ENCODE measurements at regions not wholly inside any gene's neighbourhood (a gene's known extent, or its start where the extent isn't known, plus 50 kb on each side); places are given as distances from the start of the nearest gene placed in this dataset.

DNA sequence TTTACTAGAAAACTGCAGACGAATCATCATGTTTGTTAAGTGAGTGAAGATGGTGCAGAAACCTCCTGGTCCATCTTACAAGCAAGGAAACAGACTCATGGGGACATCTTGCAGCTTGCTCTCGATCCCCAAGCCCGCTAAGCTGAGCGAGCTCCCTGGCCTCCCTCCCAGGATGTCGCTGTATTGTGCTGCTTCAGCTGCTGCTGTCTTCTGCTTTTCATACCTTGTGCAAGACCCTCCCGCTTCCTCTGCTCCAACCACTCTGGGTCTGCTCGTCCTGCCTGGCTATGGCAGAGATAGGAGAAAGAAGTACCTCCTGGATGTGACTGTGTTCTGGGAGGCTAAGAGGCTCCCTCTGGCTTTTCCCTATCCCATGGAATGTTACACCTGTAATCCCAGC is 285.2 kb upstream of the FZD8 start:
- no peaks in the 10 kb centered on the region for H3K4me1 ChIP-seq
- no peaks in the 10 kb centered on the region for H3K27me3 ChIP-seq
- no peaks in the 10 kb centered on the region for H3K36me3 ChIP-seq
- H3K9me3 ChIP-seq: no peaks in the 10 kb centered on the region
- peak in 1 of 2 donors; percentile 17 for DNase-seq
- no peak overlapping the region for H3K27ac ChIP-seq
- H3K4me3 ChIP-seq: no peak overlapping the region
- 73 to 89% (median 85%) methylated on average over 7 of the region's 7 CpGs for WGBS, 5 donors
- intact Hi-C loops (cut with DNase I; ENCODE audit: low total_unique reads): no loop called here
- no peak for TF ChIP-seq CTCF (IDR thresholded peaks at IDR 0.05)
- TF ChIP-seq EP300 (IDR thresholded peaks at IDR 0.05): no peak
- TF ChIP-seq POLR2A (IDR thresholded peaks at IDR 0.05): no peak
- TF ChIP-seq POLR2AphosphoS5 (IDR thresholded peaks at IDR 0.05): no peak

DNA sequence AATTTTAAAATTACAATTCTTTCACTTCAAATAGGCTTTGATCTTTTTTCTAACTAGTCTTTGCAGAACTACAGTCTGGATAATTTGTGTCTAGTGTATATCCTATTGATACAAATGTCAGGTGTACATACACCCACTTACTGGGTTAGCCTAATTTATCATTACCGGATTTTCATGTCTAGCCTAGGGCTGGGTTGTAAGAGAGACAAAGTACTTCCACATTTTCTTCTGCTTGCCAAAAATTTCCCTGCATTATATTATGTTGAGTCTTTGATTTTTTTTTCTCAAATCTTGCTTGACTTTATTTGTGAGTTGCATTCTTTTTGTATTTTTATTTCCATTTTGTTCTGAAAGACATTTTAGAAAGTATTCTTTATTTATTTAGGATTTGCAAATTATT is 284.8 kb upstream of the FZD8 start:
- no peak overlapping the region for H3K4me3 ChIP-seq
- TF ChIP-seq POLR2AphosphoS5 (IDR thresholded peaks at IDR 0.05) (no peak), POLR2A (IDR thresholded peaks at IDR 0.05) (no peak), CTCF (IDR thresholded peaks at IDR 0.05) (no peak), EP300 (IDR thresholded peaks at IDR 0.05) (no peak)
- intact Hi-C loops (cut with DNase I; ENCODE audit: low total_unique reads): no loop called here
- no peaks in the 10 kb centered on the region for H3K9me3 ChIP-seq
- H3K36me3 ChIP-seq: no peaks in the 10 kb centered on the region
- no peaks in the 10 kb centered on the region for H3K4me1 ChIP-seq
- no peaks in the 10 kb centered on the region for H3K27me3 ChIP-seq
- WGBS, 5 donors: 56 to 86% (median 68%) methylated on average over 1 of the region's 1 CpG
- no peak overlapping the region for H3K27ac ChIP-seq
- no peak for DNase-seq

DNA sequence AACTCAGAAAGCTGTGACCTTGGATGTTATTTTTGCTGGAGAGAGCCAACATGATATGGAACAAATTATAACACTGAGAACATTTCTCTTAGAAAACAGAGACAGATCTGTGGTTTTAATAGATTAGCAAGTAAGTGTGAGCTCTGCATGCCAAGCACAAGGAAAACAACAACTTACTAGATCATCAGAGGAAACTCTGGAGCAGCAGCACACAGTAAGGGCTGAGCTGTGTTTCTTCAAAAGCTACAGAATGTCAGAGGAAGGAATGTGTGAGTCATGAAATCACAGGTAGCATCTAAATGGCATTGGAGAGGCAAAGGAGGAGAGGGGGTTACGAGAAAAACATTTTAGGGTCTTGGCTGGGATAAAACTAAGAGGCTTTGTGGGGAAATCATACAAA is 283.4 kb upstream of the FZD8 start:
- Histone ChIP-seq H3K9me3 (no peaks in the 10 kb centered on the region), H3K27ac (no peak overlapping the region), H3K4me3 (no peak overlapping the region), H3K36me3 (no peaks in the 10 kb centered on the region), H3K4me1 (no peaks in the 10 kb centered on the region), H3K27me3 (no peaks in the 10 kb centered on the region)
- DNase-seq: no peak
- 69 to 91% (median 73%) methylated on average over 1 of the region's 1 CpG for WGBS, 5 donors
- intact Hi-C loops (cut with DNase I; ENCODE audit: low total_unique reads): no loop called here
- TF ChIP-seq EP300 (IDR thresholded peaks at IDR 0.05): no peak
- TF ChIP-seq POLR2AphosphoS5 (IDR thresholded peaks at IDR 0.05): no peak
- TF ChIP-seq CTCF (IDR thresholded peaks at IDR 0.05): no peak
- no peak for TF ChIP-seq POLR2A (IDR thresholded peaks at IDR 0.05)

- DNase-seq: peak in 1 of 2 donors; percentile 10
- WGBS, 5 donors: 73 to 87% (median 83%) methylated on average over 1 of the region's 1 CpG
- no peak overlapping the region for H3K4me3 ChIP-seq
- no peak overlapping the region for H3K27ac ChIP-seq
- no peaks in the 10 kb centered on the region for H3K9me3 ChIP-seq
- H3K4me1 ChIP-seq: no peaks in the 10 kb centered on the region
- TF ChIP-seq POLR2A (IDR thresholded peaks at IDR 0.05) (no peak), CTCF (IDR thresholded peaks at IDR 0.05) (no peak), EP300 (IDR thresholded peaks at IDR 0.05) (no peak), POLR2AphosphoS5 (IDR thresholded peaks at IDR 0.05) (no peak)
- no peaks in the 10 kb centered on the region for H3K36me3 ChIP-seq
- intact Hi-C loops (cut with DNase I; ENCODE audit: low total_unique reads): no loop called here
- H3K27me3 ChIP-seq: no peaks in the 10 kb centered on the region
Measured at GRCh38 chr10:35924759-35925158, 282.7 kb upstream of the FZD8 start.
